Fibroblast of pulmonary artery (primary cell): ENCODE measurements at regions not wholly inside any gene's neighbourhood (a gene's known extent, or its start where the extent isn't known, plus 50 kb on each side); places are given as distances from the start of the nearest gene placed in this dataset.

Experiments
- DNase-seq: peaks from one replicate; pipeline ENCODE4 v3.0.0-alpha.2; 2010; ENCODE audit warnings: low read depth
- H3K4me3 ChIP-seq: replicated peaks from 2 replicates; pipeline ENCODE4 v1.5.1; 2011; ENCODE audit warnings: low read depth, mild to moderate bottlenecking, control low read depth, low read length, moderate library complexity
- TF ChIP-seq, protein P1 (sequence below): IDR thresholded peaks from 2 replicates; pipeline ENCODE4 v1.5.1; 2011; ENCODE audit warnings: mild to moderate bottlenecking, control low read depth, low read length, inconsistent platforms; ENCODE audit errors: missing control alignments

DNA sequence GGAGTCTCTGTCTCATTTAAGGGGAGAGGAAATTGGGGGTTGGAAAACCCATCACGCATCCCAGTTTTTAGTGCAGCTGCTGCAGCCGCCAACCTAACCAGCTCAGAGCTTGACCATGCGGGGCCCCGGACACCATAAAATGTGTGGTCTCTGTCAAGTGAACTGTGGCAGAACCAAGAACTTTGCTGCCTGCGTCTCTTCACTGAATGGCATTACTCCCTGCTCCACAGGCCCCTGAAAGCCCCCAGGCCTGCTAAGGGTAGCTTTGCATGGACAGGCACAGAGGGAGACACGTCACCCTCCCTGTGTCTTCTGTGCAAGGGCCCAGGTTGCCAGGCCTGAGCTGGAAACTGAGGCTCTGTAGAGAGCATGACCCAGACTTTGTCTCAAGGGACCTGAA lies 144.6 kb upstream of the GPR26 start:
- TF ChIP-seq, protein P1, sequence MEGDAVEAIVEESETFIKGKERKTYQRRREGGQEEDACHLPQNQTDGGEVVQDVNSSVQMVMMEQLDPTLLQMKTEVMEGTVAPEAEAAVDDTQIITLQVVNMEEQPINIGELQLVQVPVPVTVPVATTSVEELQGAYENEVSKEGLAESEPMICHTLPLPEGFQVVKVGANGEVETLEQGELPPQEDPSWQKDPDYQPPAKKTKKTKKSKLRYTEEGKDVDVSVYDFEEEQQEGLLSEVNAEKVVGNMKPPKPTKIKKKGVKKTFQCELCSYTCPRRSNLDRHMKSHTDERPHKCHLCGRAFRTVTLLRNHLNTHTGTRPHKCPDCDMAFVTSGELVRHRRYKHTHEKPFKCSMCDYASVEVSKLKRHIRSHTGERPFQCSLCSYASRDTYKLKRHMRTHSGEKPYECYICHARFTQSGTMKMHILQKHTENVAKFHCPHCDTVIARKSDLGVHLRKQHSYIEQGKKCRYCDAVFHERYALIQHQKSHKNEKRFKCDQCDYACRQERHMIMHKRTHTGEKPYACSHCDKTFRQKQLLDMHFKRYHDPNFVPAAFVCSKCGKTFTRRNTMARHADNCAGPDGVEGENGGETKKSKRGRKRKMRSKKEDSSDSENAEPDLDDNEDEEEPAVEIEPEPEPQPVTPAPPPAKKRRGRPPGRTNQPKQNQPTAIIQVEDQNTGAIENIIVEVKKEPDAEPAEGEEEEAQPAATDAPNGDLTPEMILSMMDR = no peak
- no peak for DNase-seq
- no peak overlapping the region for H3K4me3 ChIP-seq

DNA sequence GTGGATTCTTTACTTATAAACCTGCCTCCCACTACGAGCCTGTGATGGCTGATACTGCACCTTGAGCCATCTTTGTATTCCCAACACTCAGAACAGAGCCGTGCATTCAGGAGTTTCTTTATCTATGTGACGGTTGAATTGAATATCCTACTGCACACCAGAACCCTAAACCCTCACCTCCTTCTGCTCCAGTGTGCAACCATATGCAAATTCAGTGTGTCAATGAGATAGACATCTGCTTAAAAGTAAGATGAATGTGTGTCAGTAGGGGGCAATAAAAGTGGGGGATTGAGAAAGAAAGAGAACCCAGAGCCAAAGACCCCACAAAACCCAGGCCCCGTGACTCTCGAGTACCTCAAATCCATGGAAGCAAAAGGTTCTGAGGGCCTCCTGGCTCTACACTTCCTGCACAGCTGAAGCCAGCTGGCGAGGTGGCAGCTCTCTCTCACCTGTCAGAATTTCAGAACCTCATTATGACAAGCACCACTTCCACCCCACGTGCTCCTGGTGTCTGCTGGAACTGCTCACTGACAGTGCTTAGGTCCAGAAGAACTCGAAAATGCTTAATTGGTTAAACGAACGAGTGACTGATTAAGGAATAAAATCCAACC lies 143.3 kb upstream of the GPR26 start:
- no peak for DNase-seq
- H3K4me3 ChIP-seq = no peak overlapping the region
- TF ChIP-seq, protein P1 = no peak

DNA sequence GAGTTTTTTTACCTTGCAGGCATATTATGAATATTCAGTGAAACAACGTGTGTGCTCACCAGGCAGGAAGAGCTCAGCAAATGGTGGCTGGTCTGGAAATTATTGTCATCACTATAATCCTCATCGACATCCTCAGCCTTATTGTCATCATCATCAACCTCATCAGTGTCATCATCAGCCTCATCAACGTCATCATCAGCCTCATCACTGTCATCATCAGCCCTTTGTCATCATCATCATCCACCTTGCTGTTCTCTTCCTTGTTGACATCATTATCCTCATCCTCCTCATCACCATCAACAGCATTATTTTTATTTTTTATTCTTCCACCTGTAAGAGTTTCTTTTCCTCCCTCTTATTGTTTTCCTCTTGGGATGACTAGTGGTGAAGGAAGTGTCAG lies 142.3 kb upstream of the GPR26 start:
- no peak for DNase-seq
- TF ChIP-seq, protein P1 = no peak
- no peak overlapping the region for H3K4me3 ChIP-seq

DNA sequence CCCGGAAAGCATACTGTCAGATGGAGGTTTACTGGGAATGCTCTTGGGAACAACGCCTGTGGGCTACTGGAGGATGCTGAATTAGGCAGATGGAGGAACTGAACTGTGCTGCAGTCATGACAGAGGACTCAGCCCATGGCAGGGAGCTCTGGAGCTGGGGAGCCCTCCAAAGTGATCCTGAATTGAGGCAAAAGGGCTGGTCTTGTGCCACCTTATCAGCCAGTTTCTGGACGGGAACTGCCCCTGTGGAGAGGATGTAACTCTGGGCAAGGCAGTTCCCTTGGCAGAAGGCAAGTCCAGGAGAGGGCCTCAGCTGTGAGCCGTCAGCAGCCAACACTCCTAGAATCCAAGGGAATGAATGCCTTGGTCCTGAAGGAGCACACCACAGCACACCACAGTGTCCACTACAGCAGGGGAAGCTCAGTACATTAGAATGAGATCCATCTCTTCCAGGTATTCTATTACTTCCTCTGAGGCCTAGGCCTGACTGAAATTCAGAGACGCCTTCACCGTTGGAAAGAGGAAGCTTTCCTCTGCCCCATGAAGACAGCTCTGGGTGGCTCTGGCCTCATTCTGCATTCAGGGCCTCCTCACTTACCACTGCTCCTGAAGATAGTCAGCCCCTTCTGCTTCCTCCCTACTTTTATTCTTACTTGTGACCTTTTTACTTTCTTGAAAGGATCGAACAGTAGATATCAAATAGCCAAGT lies 139.6 kb upstream of the GPR26 start:
- TF ChIP-seq, protein P1 = no peak
- DNase-seq = no peak
- H3K4me3 ChIP-seq = no peak overlapping the region

DNA sequence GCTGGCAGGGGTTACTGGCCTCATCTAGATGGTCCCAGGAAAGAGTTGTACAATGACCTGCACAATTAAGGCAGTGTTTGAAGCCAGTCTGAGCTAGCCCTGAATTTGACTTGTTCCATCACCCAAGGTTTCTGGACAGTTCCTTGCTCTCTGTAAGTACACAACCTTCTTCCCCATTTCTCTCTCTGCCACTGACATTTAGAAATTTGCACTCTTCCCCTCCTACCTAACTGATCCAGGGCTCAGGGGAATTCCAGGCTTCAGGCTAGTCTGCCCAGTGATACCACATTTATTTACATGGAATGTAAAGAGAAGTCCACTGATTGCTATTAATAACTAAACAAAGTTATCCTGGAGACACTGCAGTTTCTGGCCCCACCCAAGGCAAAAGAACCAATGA lies 139.0 kb upstream of the GPR26 start:
- no peak for DNase-seq
- no peak overlapping the region for H3K4me3 ChIP-seq
- TF ChIP-seq, protein P1 = no peak

DNA sequence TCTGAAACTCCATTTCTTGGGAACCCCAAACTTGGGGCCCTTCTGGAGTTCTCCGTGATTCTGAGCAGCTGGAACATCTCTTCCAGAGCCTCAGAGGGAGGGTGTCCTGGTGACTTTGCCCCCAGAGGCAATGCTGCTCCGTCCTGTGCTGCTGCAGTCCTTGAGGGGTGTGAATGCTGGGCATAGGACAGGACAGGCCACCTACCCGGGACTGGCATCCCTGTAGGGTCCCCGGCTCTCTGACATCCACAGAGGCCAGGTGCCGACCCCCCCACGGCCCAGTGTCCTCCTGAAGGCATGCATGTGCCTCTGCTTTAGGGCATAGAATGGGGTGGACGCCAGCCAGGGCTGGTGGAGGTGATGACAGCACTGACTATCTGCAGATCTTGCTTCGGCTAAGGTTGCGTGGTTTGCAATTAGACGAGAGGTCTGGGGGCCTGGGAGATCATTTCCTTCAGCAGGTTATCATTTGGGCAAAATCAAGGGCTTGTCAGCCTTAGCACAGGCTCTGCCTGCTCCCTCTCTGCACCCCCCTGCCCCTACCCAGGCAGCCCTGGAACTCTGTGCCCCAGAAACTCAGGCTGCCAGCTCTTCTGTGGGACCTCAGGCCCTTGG lies 136.9 kb upstream of the GPR26 start:
- TF ChIP-seq, protein P1 = no peak
- no peak overlapping the region for H3K4me3 ChIP-seq
- no peak for DNase-seq
